Activated CD8-positive, alpha-beta memory T cell treated with anti-CD3 and anti-CD28 coated beads, Interleukin-2, amount 10 ng/mL, durations not matched to agents 7 days and 5 days (primary cell): ENCODE measurements at regions not wholly inside any gene's neighbourhood (a gene's known extent, or its start where the extent isn't known, plus 50 kb on each side); places are given as distances from the start of the nearest gene placed in this dataset.

Experiments used
- ATAC-seq: fragments of 150-1000 bp; cut with Tn5 transposase; one replicate; pipeline ENCODE4 v1.10.0; 2021; ENCODE audit warnings: moderate library complexity
- CTCF ChIA-PET: fragments of 350-600 bp; sonication (Branson Sonifier 250); formaldehyde crosslinking; loops from one replicate; lab custom pipeline; 2021; ENCODE audit warnings: antibody characterized with exemption; lab: Charles Lee
- DNase-seq: peaks from one replicate; pipeline ENCODE4 v3.0.0-alpha.2; 2020
- H3K27ac Mint-ChIP-seq: one replicate; pipeline ENCODE4 v1.8.0; 2021; ENCODE audit warnings: mild to moderate bottlenecking, mixed read lengths
- H3K27me3 Mint-ChIP-seq: one replicate; pipeline ENCODE4 v1.8.0; 2021; ENCODE audit warnings: mixed read lengths
- H3K36me3 Mint-ChIP-seq: one replicate; pipeline ENCODE4 v1.8.0; 2021; ENCODE audit warnings: mild to moderate bottlenecking, mixed read lengths
- H3K4me1 Mint-ChIP-seq: one replicate; pipeline ENCODE4 v1.8.0; 2021; ENCODE audit warnings: mixed read lengths
- H3K4me3 Mint-ChIP-seq: one replicate; pipeline ENCODE4 v1.8.0; 2021; ENCODE audit warnings: mild to moderate bottlenecking, moderate library complexity, mixed read lengths
- H3K9me3 Mint-ChIP-seq: one replicate; pipeline ENCODE4 v1.8.0; 2022; ENCODE audit warnings: low read depth, mixed read lengths

DNA sequence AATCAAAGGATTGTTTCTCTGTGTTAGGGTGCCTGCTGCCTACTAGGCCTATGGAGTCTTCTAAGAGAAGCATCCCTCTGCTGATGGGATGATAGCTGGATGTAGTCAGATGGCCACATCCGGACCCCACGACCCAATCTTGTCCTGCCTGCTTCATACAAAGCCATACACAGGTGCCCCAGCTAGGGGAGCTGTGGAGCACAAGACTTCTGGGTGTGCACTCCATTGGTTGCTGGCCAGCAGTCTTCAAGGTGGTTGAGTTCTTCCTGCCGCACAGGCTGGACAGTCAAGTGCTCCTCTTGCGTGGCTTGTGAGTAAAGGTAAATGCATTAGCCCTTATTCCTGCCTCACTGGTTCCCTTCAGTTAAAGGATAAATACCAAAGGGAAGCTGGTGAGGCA is 120.2 kb downstream of the TEX36 start:
- H3K4me1 Mint-ChIP-seq: peaks cover 6% of the 10 kb centered on the region
- no peak overlapping the region for H3K4me3 Mint-ChIP-seq
- H3K27me3 Mint-ChIP-seq: peaks cover 3% of the 10 kb centered on the region
- ATAC-seq (no peak), DNase-seq (no peak)
- no peaks in the 10 kb centered on the region for H3K36me3 Mint-ChIP-seq
- CTCF ChIA-PET: no interaction called here
- H3K27ac Mint-ChIP-seq: no peak overlapping the region
- H3K9me3 Mint-ChIP-seq: no peaks in the 10 kb centered on the region

DNA sequence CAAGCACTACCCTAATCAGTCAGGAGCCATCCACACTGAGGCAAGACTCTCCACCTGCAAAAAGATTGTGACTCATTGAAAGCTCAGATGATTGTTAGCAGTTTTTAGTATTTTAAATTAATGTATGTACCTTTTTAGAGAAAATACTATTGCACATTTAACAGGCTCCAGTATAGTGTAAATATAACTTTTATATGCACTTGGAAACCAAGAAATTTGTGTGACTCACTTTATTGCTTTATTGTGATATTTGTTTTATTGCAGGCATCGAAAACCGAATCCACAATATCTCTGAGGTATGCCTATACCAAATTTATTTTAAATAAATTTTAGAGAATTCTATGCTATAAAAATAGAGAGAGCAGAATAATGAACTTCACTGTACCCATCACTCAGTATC is 122.0 kb downstream of the TEX36 start:
- peaks cover 6% of the 10 kb centered on the region for H3K4me1 Mint-ChIP-seq
- CTCF ChIA-PET: no interaction called here
- no peak for ATAC-seq
- H3K9me3 Mint-ChIP-seq: no peaks in the 10 kb centered on the region
- no peak for DNase-seq
- no peaks in the 10 kb centered on the region for H3K36me3 Mint-ChIP-seq
- no peak overlapping the region for H3K4me3 Mint-ChIP-seq
- H3K27me3 Mint-ChIP-seq: peaks cover 7% of the 10 kb centered on the region
- no peak overlapping the region for H3K27ac Mint-ChIP-seq

DNA sequence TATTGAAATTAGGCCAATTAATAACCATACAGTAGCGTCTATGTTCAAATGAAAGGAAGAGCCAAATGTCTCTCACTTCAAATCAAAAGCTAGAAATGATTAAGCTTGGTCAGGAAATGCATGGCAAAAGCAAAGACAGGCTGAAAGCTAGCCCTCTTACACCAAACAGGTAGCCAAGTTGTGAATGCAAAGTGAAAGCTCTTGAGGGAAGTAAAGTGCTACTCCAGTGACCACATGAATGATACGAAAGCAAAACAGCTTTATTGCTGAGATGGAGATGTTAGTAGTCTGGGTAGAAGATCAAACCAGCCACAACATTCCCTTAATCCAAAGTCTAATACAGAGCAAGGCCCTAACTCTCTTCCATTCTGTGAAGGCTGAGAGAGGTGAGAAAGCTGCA is 123.8 kb downstream of the TEX36 start:
- Mint-ChIP-seq H3K27ac (no peak overlapping the region), H3K36me3 (no peaks in the 10 kb centered on the region), H3K9me3 (no peaks in the 10 kb centered on the region), H3K4me3 (no peak overlapping the region), H3K27me3 (peaks cover 10% of the 10 kb centered on the region), H3K4me1 (peaks cover 6% of the 10 kb centered on the region)
- DNase-seq (no peak), ATAC-seq (peak; percentile 45)
- CTCF ChIA-PET: interaction anchor here (0.6 kb wide), 1 partner anchor 1126 kb away, joined by 3 read pairs; no protein-coding TSS in a partner anchor

DNA sequence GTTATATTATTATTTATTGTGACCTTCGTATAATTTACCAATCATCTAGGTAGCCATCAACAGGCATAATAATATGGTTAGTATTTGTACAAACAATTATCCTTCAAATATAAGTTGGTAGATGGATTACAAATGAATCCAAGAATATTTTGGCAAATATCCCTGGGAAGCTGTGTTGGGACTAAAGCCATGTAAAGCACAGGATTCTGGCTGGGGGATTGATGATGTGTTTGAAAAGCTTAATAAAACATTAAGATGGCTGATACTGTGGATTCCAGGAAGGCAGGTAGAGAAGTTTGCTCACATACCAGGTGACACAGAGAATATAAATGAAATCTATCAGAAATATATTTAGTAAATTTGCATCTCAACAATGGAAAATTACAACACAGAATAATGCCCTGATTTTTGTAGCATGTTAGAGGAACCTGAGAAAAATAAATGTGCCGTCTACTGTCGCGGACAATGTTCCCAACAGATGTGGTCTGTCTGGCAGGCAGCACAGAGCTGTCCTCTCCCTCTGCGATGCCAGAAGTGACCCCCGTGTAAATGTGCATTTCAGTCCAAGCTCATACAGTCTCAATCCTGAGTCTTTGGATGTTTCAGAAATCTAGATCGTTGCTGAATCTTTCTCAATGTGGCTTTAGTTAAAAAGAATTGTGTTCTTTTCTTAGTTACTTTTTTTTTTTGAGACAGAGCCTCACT is 125.0 kb downstream of the TEX36 start:
- Mint-ChIP-seq H3K27me3 (peaks cover 10% of the 10 kb centered on the region), H3K9me3 (no peaks in the 10 kb centered on the region), H3K27ac (no peak overlapping the region), H3K4me3 (no peak overlapping the region), H3K36me3 (no peaks in the 10 kb centered on the region), H3K4me1 (peaks cover 6% of the 10 kb centered on the region)
- DNase-seq (no peak), ATAC-seq (no peak)
- CTCF ChIA-PET: no interaction called here

DNA sequence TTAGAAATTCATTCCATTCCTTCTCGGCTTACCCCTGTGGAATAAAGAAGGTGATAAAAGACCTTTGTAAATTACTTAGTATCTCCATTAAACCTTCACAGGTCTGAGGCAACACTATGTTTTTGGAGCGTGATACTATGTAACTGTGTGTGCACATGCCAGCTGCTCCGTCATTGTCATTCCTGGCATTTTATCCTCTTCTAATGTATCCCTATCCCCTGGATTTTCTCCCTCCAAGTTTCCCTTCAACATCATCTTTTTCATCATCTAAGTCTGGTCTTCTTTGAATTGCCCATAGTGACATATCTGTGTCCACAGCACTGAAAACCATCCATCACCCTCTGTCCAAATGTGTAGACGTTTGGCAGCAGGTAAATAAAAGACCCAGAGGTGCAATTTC is 125.7 kb downstream of the TEX36 start:
- no peak overlapping the region for H3K4me3 Mint-ChIP-seq
- no peak overlapping the region for H3K27ac Mint-ChIP-seq
- no peaks in the 10 kb centered on the region for H3K9me3 Mint-ChIP-seq
- no peak for DNase-seq
- no peaks in the 10 kb centered on the region for H3K36me3 Mint-ChIP-seq
- H3K27me3 Mint-ChIP-seq: peaks cover 10% of the 10 kb centered on the region
- no peak for ATAC-seq
- H3K4me1 Mint-ChIP-seq: peaks cover 6% of the 10 kb centered on the region
- CTCF ChIA-PET: no interaction called here

DNA sequence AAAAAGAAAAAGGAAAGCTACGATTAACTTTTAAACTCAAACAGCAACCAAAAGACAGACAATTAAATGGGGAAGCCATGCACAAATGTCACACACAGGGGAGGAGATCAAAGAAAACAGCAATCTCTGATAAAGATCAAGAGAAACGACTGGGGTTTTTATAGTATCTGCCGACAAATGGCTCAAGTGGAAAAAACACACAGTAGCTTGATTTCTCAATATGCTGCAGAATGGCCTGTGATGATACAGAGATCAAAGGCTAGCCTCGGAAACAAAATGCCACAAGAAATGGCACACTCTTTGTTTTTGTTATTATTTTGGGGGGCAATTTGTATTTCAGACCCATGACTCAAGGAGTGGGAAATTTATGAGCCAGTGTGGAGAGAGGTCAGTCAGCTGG is 126.1 kb downstream of the TEX36 start:
- CTCF ChIA-PET: no interaction called here

DNA sequence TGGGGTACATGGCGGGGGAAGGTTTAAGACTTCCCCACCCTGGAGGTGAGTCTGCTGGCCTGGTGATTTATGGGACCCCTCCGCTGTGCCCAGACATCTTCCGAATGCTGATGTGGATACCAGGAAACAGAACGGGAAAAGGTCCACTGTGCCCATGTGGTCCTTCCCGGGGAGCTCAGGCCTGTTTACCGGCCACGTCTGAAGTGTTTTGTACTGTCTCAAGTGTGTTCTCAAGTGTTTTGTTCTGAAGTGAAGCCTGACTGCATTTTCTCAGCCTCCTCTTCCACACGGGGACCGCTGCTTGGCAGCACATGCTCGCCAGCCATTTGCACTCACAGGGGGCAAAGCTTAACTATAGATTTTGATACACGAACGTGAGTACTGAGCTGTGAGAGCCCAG is 127.2 kb downstream of the TEX36 start:
- no peak for DNase-seq
- H3K4me1 Mint-ChIP-seq: peaks cover 9% of the 10 kb centered on the region
- H3K27me3 Mint-ChIP-seq: peaks cover 10% of the 10 kb centered on the region
- ATAC-seq: no peak
- no peaks in the 10 kb centered on the region for H3K9me3 Mint-ChIP-seq
- CTCF ChIA-PET: no interaction called here
- no peak overlapping the region for H3K4me3 Mint-ChIP-seq
- no peak overlapping the region for H3K27ac Mint-ChIP-seq
- no peaks in the 10 kb centered on the region for H3K36me3 Mint-ChIP-seq

More for the DNA sequence above, 126.1 kb downstream of the TEX36 start:
- H3K4me3 Mint-ChIP-seq: no peak overlapping the region
- H3K9me3 Mint-ChIP-seq: no peaks in the 10 kb centered on the region
- peaks cover 6% of the 10 kb centered on the region for H3K4me1 Mint-ChIP-seq
- no peak overlapping the region for H3K27ac Mint-ChIP-seq
- ATAC-seq: no peak
- H3K27me3 Mint-ChIP-seq: peaks cover 10% of the 10 kb centered on the region
- no peaks in the 10 kb centered on the region for H3K36me3 Mint-ChIP-seq
- DNase-seq: no peak

DNA sequence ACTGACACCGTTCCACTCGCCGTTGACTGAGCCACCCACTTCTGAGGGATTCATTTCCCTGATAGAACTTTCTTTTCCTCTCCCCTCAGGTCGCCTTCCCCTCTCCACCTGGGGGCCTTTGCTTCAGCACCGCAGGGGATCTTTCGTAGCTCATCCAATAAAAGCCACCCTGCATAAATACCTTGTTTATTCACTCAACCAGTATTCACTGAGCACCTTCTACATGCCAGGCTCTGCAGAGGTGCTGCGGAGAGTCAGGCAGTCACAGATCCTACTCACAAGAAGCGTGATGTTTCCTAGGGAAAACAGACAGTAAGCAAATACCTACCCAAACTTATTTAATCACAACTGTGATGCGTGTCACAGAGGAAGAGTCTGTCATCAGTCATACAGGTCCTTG is 127.7 kb downstream of the TEX36 start:
- no peak for DNase-seq
- Mint-ChIP-seq H3K9me3 (no peaks in the 10 kb centered on the region), H3K27ac (no peak overlapping the region), H3K36me3 (no peaks in the 10 kb centered on the region), H3K4me3 (no peak overlapping the region), H3K4me1 (peaks cover 9% of the 10 kb centered on the region), H3K27me3 (peaks cover 10% of the 10 kb centered on the region)
- CTCF ChIA-PET: no interaction called here
- no peak for ATAC-seq

DNA sequence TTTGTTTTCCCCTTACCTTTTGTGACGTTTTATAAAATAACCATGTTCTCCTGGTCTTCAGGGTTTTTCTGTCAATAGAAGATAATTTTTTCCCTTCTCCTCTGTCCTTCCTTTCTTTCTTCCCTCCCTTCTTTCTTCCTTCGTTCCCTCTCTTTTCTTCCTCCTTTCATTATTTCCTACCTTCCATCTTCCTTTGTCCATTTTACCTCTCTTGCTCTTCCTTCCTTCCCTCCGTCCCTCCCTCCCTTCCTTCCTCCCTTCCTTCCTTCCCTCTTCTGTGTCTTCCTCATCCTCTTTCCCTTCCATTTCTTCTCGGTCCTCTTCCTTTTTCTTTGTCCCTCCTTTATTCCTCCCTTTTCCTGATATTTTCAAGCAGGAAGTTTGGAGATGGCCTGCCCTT is 128.2 kb downstream of the TEX36 start:
- ATAC-seq (no peak), DNase-seq (no peak)
- no peak overlapping the region for H3K4me3 Mint-ChIP-seq
- H3K36me3 Mint-ChIP-seq: no peaks in the 10 kb centered on the region
- H3K27me3 Mint-ChIP-seq: peaks cover 10% of the 10 kb centered on the region
- CTCF ChIA-PET: no interaction called here
- H3K27ac Mint-ChIP-seq: no peak overlapping the region
- H3K9me3 Mint-ChIP-seq: no peaks in the 10 kb centered on the region
- H3K4me1 Mint-ChIP-seq: peaks cover 9% of the 10 kb centered on the region

DNA sequence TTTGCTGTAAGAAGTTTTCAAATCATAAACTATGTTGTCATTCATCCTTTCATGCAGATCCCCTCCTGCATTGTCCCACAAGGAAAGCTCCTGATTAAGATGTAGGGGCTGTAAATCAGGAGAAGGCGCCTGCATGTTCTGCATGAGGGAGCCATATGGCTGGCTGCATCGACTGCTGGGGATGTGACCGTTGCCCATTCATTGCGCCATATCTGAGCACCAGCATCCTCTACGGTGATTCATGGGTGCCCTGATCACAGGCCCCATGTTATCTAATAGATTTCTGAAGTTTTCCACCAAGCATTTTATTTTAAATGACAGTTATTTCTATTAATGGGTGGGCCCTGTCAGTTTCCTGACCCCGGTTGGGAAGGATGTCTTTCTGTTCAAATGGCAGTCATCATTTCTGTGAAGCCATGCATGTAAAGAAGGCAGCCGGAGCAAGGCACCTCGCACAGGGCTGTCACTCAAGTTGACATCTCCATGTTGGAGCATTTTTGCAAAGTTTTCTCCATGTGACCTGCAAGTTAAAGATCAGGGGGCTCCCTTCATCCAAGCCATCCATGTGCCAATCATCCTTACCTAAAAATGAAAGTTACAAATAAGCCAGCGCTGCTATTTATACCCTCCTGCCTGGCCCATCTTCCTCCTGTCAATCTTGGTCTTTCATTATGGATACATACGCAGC is 128.8 kb downstream of the TEX36 start:
- no peaks in the 10 kb centered on the region for H3K9me3 Mint-ChIP-seq
- ATAC-seq (no peak), DNase-seq (no peak)
- H3K36me3 Mint-ChIP-seq: no peaks in the 10 kb centered on the region
- peaks cover 6% of the 10 kb centered on the region for H3K27me3 Mint-ChIP-seq
- CTCF ChIA-PET: no interaction called here
- H3K4me1 Mint-ChIP-seq: peaks cover 5% of the 10 kb centered on the region
- no peak overlapping the region for H3K4me3 Mint-ChIP-seq
- no peak overlapping the region for H3K27ac Mint-ChIP-seq

DNA sequence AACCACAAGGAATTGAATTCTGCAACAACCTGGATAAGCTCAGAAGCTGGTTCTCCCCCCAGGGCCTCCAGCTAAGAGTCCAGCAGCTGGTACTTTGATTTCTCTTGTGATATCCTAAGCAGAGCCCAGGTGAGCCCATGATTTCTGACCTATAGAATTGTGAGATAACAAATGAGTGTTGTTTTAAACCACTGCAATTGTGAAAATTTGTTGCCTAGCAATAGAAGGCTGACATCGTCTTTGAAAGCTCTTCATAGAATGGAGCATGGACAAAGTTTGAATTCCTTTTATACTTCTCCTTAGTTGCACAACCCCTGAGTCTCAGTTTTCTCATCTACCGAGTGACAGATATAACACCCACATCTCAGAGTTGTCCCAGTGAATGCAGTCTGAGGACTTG is 129.9 kb downstream of the TEX36 start:
- Mint-ChIP-seq H3K9me3 (no peaks in the 10 kb centered on the region), H3K27me3 (peaks cover 6% of the 10 kb centered on the region), H3K36me3 (no peaks in the 10 kb centered on the region), H3K27ac (no peak overlapping the region), H3K4me1 (peaks cover 3% of the 10 kb centered on the region), H3K4me3 (no peak overlapping the region)
- CTCF ChIA-PET: no interaction called here
- ATAC-seq: no peak
- no peak for DNase-seq

DNA sequence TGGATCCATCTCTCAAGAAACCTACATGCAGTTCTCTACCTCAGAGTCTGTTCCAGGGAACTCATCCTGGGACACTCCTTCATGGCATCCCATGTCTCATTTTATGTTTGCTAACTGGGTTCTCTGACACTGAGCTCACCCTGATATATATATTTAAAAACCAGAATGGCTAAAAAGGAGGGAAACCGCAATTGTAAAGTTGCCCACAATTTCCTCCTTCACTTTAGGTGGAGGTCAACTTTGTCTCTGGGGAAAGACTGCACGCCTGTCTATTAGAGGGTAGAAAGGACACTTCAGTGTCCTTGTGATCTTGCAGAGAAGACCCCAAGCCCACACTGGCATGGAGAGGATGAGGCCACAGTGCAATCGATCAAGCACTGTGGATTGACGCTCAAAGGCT is 131.7 kb downstream of the TEX36 start:
- Mint-ChIP-seq H3K4me3 (no peak overlapping the region), H3K4me1 (peaks cover 3% of the 10 kb centered on the region), H3K36me3 (no peaks in the 10 kb centered on the region), H3K27me3 (peaks cover 3% of the 10 kb centered on the region), H3K9me3 (no peaks in the 10 kb centered on the region), H3K27ac (no peak overlapping the region)
- CTCF ChIA-PET: no interaction called here
- no peak for ATAC-seq
- DNase-seq: no peak

DNA sequence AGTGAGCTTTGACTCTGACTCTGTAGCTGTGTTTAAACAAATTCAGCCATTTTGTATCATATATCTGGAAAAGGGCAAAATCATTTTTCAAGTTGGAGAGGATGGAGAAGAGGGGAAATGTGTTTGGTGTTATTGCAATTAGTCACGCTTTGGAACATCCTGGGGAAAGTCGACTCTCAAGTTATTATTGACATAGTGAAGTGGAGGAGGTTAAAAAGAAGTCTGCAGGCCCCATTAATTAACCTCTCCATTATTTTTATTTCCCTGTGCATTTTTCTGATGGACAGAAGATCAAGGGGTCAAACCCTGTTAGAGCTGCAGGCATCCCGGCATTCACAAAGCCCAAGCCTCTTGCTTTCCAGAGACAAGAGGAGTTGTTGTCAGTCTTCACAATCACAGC is 132.6 kb downstream of the TEX36 start:
- H3K4me3 Mint-ChIP-seq: no peak overlapping the region
- no peak overlapping the region for H3K27ac Mint-ChIP-seq
- CTCF ChIA-PET: no interaction called here
- no peak for DNase-seq
- no peaks in the 10 kb centered on the region for H3K36me3 Mint-ChIP-seq
- H3K9me3 Mint-ChIP-seq: no peaks in the 10 kb centered on the region
- ATAC-seq: no peak
- peaks cover 3% of the 10 kb centered on the region for H3K4me1 Mint-ChIP-seq
- H3K27me3 Mint-ChIP-seq: no peaks in the 10 kb centered on the region

DNA sequence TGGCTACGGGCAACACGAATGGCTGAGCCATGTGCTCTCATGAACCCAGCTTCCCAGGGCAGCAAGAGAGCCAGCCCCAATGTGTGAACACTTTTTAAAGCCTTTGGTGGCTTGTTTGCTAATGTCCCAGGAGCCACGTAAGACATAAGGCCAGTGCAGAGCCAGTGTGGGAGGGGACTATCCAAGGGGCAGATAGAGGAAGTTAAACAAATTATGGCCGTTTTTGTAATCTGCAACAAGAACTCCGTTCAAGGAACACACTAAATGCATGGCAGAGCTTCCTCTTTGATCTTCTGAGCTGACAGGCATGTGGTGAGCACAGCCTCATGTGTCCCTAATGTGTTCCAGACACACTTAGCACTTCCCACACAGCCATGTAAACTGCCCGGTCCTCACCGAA is 133.3 kb downstream of the TEX36 start:
- H3K9me3 Mint-ChIP-seq: no peaks in the 10 kb centered on the region
- CTCF ChIA-PET: no interaction called here
- DNase-seq: no peak
- no peak overlapping the region for H3K27ac Mint-ChIP-seq
- H3K27me3 Mint-ChIP-seq: no peaks in the 10 kb centered on the region
- H3K4me1 Mint-ChIP-seq: peaks cover 3% of the 10 kb centered on the region
- ATAC-seq: no peak
- no peak overlapping the region for H3K4me3 Mint-ChIP-seq
- no peaks in the 10 kb centered on the region for H3K36me3 Mint-ChIP-seq
